WTC11 (cell line): ENCODE measurements at regions not wholly inside any gene's neighbourhood (a gene's known extent, or its start where the extent isn't known, plus 50 kb on each side); places are given as distances from the start of the nearest gene placed in this dataset.

Experiments
- CTCF ChIP-seq: fragments of 200-600 bp; IDR thresholded peaks from 2 replicates; pipeline ENCODE4 v1.8.0; 2022; ENCODE audit warnings: antibody characterized with exemption
- JUN ChIP-seq: sonication (generic); formaldehyde crosslinking; IDR thresholded peaks from 2 replicates; pipeline ENCODE4 v1.8.0; 2023; ENCODE audit warnings: mild to moderate bottlenecking, missing genetic modification reagents
- SP1 ChIP-seq: sonication (generic); formaldehyde crosslinking; conservative IDR thresholded peaks from 2 replicates; pipeline ENCODE4 v1.8.1; 2022; ENCODE audit warnings: missing genetic modification reagents
- USF2 ChIP-seq: sonication (generic); formaldehyde crosslinking; IDR thresholded peaks from 2 replicates; pipeline ENCODE4 v1.8.1; 2023; ENCODE audit warnings: mild to moderate bottlenecking, missing genetic modification reagents, moderate library complexity
- ZNF232 ChIP-seq: sonication (generic); formaldehyde crosslinking; IDR thresholded peaks from 2 replicates; pipeline ENCODE4 v1.8.0; 2022; ENCODE audit warnings: mild to moderate bottlenecking, missing genetic modification reagents
- ZNF263 ChIP-seq: sonication (generic); formaldehyde crosslinking; IDR thresholded peaks from 2 replicates; pipeline ENCODE4 v1.8.1; 2022; ENCODE audit warnings: low read depth, mild to moderate bottlenecking, moderate library complexity, missing genetic modification reagents
- ZNF423 ChIP-seq: fragments of 250-450 bp; sonication (Bioruptor Pico); IDR thresholded peaks from 2 replicates; pipeline ENCODE4 v2.1.2; 2022; ENCODE audit warnings: mild to moderate bottlenecking, moderate library complexity

- TF ChIP-seq CTCF (no peak), USF2 (no peak), SP1 (CRISPR knock-in tag) (no peak), JUN (CRISPR knock-in tag) (no peak), ZNF423 (no peak), ZNF263 (CRISPR knock-in tag) (no peak), ZNF232 (CRISPR knock-in tag) (no peak)
Measured at GRCh38 chrX:43479850-43480249, 176.2 kb upstream of the MAOA start.
